Hepatocyte (in vitro differentiated cells): ENCODE measurements at regions not wholly inside any gene's neighbourhood (a gene's known extent, or its start where the extent isn't known, plus 50 kb on each side); places are given as distances from the start of the nearest gene placed in this dataset.

Experiments
- DNase-seq: peaks from one replicate; pipeline ENCODE4 v3.0.0-alpha.2; 2016; ENCODE audit warnings: low spot score
- H2AFZ ChIP-seq: fragments of 200-600 bp; sonication (generic); 2 replicates; pipeline ENCODE4 v1.6.0; 2016; ENCODE audit warnings: antibody characterized with exemption, mild to moderate bottlenecking
- H3K27ac ChIP-seq: fragments of 200-600 bp; sonication (generic); 2 replicates; pipeline ENCODE4 v1.5.1; 2016; ENCODE audit warnings: mild to moderate bottlenecking
- H3K27me3 ChIP-seq: fragments of 200-600 bp; sonication (generic); 2 replicates; pipeline ENCODE4 v1.6.1; 2016
- H3K36me3 ChIP-seq: fragments of 200-600 bp; sonication (generic); replicated peaks from 2 replicates; pipeline ENCODE4 v1.5.1; 2016; ENCODE audit warnings: low read depth; ENCODE audit not compliant: insufficient read depth
- H3K4me1 ChIP-seq: fragments of 200-600 bp; sonication (generic); 2 replicates; pipeline ENCODE4 v1.5.1; 2016; ENCODE audit warnings: mild to moderate bottlenecking, moderate library complexity; ENCODE audit not compliant: insufficient read depth
- H3K4me2 ChIP-seq: fragments of 200-600 bp; sonication (generic); 2 replicates; pipeline ENCODE4 v1.6.0; 2016
- H3K4me3 ChIP-seq: fragments of 200-600 bp; sonication (generic); 2 replicates; pipeline ENCODE4 v1.5.1; 2016; ENCODE audit warnings: mild to moderate bottlenecking
- H3K79me2 ChIP-seq: fragments of 200-600 bp; sonication (generic); 2 replicates; pipeline ENCODE4 v1.6.0; 2017; ENCODE audit warnings: mild to moderate bottlenecking
- H3K9me2 ChIP-seq: fragments of 200-600 bp; sonication (generic); replicated peaks from 2 replicates; pipeline ENCODE4 v1.6.0; 2017; ENCODE audit warnings: mild to moderate bottlenecking; ENCODE audit not compliant: insufficient read depth
- H3K9me3 ChIP-seq: fragments of 200-600 bp; sonication (generic); 2 replicates; pipeline ENCODE4 v1.5.1; 2016; ENCODE audit warnings: low read depth, mild to moderate bottlenecking
- H4K20me1 ChIP-seq: fragments of 200-600 bp; sonication (generic); 2 replicates; pipeline ENCODE4 v1.6.0; 2016; ENCODE audit warnings: mild to moderate bottlenecking; ENCODE audit not compliant: insufficient read depth, poor library complexity, severe bottlenecking
- EZH2 ChIP-seq: fragments of 200-600 bp; sonication (generic); IDR thresholded peaks from 2 replicates; pipeline ENCODE4 v1.6.1; 2016; ENCODE audit warnings: antibody characterized with exemption, mild to moderate bottlenecking, borderline replicate concordance
- EZH2phosphoT487 ChIP-seq: fragments of 200-600 bp; sonication (generic); IDR thresholded peaks from one replicate; pipeline ENCODE4 v1.6.1; 2018; ENCODE audit warnings: antibody characterized with exemption, mild to moderate bottlenecking, low read depth, moderate library complexity; ENCODE audit not compliant: unreplicated experiment, severe bottlenecking
- WGBS: methylation state at CpG from one replicate; pipeline ENCODE4 v1.1.6; 2016; ENCODE audit warnings: low lambda C conversion rate; ENCODE audit errors: missing lambda C conversion rate; 5-methylcytosine and 5-hydroxymethylcytosine counted together
- TF ChIP-seq, protein P1 (sequence below): fragments of 200-600 bp; sonication (generic); IDR thresholded peaks from 2 replicates; pipeline ENCODE4 v1.5.1; 2016; ENCODE audit warnings: antibody characterized with exemption, mild to moderate bottlenecking; ENCODE audit not compliant: poor library complexity

DNA sequence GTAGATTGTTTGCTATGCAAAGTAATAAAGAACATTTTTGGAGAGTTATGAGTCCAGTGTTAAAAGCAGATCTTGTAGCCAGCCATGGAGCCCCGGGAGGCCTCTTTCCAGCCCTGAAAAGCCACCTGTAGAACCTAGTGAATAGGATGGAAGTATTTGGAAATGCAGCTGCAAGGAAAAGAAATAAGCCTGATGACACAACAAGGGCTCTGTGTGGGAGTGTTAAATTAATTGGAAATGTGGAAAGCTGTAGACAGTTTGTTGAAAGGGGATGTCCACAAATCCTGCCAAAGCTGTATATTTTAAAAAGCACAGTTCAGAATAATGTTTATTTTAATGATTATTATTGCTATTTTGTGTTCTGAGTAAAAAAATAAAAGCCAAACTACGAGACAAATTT lies 152.5 kb upstream of the GHR start:
- no peaks in the 10 kb centered on the region for H3K9me2 ChIP-seq
- no peaks in the 10 kb centered on the region for H3K36me3 ChIP-seq
- no peaks in the 10 kb centered on the region for H3K4me1 ChIP-seq
- TF ChIP-seq EZH2phosphoT487 (no peak), EZH2 (no peak)
- TF ChIP-seq, protein P1, sequence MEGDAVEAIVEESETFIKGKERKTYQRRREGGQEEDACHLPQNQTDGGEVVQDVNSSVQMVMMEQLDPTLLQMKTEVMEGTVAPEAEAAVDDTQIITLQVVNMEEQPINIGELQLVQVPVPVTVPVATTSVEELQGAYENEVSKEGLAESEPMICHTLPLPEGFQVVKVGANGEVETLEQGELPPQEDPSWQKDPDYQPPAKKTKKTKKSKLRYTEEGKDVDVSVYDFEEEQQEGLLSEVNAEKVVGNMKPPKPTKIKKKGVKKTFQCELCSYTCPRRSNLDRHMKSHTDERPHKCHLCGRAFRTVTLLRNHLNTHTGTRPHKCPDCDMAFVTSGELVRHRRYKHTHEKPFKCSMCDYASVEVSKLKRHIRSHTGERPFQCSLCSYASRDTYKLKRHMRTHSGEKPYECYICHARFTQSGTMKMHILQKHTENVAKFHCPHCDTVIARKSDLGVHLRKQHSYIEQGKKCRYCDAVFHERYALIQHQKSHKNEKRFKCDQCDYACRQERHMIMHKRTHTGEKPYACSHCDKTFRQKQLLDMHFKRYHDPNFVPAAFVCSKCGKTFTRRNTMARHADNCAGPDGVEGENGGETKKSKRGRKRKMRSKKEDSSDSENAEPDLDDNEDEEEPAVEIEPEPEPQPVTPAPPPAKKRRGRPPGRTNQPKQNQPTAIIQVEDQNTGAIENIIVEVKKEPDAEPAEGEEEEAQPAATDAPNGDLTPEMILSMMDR, result no peak
- no peak overlapping the region for H3K27ac ChIP-seq
- no peak for DNase-seq
- no peaks in the 10 kb centered on the region for H4K20me1 ChIP-seq
- no peak overlapping the region for H3K4me3 ChIP-seq
- WGBS, result 74% methylated on average over 2 of the region's 2 CpGs
- H3K27me3 ChIP-seq, result no peaks in the 10 kb centered on the region
- H3K9me3 ChIP-seq, result no peaks in the 10 kb centered on the region
- H3K79me2 ChIP-seq, result no peaks in the 10 kb centered on the region
- H3K4me2 ChIP-seq, result no peak overlapping the region
- H2AFZ ChIP-seq, result no peak overlapping the region

DNA sequence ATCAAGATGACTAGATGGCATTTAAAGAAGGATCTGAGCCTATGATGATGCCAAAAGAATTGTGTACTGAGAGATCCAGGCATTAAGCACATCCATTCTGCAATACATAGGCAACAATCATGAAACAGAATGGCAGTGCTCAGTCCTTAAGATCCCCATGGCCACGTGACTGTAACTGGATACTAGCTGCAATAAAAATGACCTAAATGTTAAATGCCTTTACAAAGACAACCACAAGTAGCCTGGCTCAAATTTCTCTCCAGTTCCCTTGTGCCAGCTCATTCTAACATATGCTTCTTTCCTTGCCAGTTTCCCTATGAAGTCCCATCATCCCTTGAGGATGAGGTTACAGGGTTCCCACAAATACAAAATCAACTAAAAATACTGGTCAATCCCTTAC lies 148.3 kb upstream of the GHR start:
- Histone ChIP-seq H3K4me2 (no peak overlapping the region), H3K27ac (no peak overlapping the region), H2AFZ (no peak overlapping the region), H3K36me3 (no peaks in the 10 kb centered on the region), H3K9me2 (no peaks in the 10 kb centered on the region), H3K79me2 (no peaks in the 10 kb centered on the region), H3K9me3 (no peaks in the 10 kb centered on the region), H4K20me1 (no peaks in the 10 kb centered on the region), H3K4me3 (no peak overlapping the region), H3K27me3 (no peaks in the 10 kb centered on the region), H3K4me1 (no peaks in the 10 kb centered on the region)
- no peak for DNase-seq
- WGBS, result 30% methylated on average over 1 of the region's 1 CpG
- TF ChIP-seq, protein P1, result no peak

DNA sequence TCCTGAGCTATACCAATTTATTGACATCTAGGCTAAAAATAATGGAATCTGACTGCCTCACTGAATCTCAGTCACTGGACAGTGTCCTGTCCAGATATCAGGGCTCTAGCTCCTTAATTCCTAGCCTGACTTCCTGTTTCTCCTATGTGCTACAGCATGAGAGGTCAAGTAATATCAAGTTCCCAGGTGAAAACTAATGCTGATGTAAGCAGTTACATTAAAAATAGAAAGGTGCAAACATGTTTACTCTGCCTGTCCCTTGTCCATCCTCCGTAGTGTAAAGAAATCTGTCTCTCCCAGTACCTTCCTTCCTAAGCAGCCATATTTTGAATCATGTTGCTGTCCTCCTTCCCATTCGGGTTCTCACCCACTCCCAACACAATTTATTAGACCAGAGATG lies 145.9 kb upstream of the GHR start:
- Histone ChIP-seq H3K27ac (no peak overlapping the region), H3K79me2 (no peaks in the 10 kb centered on the region), H3K4me2 (no peak overlapping the region), H3K4me1 (no peaks in the 10 kb centered on the region), H3K9me2 (no peaks in the 10 kb centered on the region), H3K27me3 (no peaks in the 10 kb centered on the region), H4K20me1 (no peaks in the 10 kb centered on the region), H2AFZ (no peak overlapping the region), H3K9me3 (no peaks in the 10 kb centered on the region), H3K36me3 (no peaks in the 10 kb centered on the region), H3K4me3 (no peak overlapping the region)
- TF ChIP-seq EZH2 (no peak), EZH2phosphoT487 (no peak)
- TF ChIP-seq, protein P1, result no peak
- 85% methylated on average over 2 of the region's 2 CpGs for WGBS
- DNase-seq, result no peak

DNA sequence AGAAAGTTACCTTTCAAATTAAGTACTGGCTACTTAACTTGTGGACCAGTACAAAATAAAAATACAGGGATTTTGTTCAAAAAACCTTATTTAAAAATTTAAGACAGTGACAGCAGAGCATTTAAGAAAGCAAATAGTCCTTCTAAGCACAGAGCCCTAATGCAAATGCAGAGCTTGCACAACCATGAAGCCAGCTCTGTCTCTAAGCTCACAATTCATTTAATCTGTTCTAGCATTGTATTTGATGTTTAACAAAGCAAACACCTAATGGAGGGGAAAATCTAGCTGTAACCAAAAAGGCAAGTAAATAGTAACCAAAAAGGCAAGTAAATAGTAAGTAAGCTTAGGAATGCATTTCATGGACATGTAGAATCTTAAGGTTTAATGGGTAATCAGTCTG lies 138.7 kb upstream of the GHR start:
- Histone ChIP-seq H3K4me2 (no peak overlapping the region), H3K4me1 (no peaks in the 10 kb centered on the region), H3K27ac (no peak overlapping the region), H2AFZ (no peak overlapping the region), H3K9me2 (no peaks in the 10 kb centered on the region), H3K79me2 (no peaks in the 10 kb centered on the region), H4K20me1 (no peaks in the 10 kb centered on the region), H3K27me3 (no peaks in the 10 kb centered on the region), H3K4me3 (no peak overlapping the region), H3K9me3 (no peaks in the 10 kb centered on the region), H3K36me3 (no peaks in the 10 kb centered on the region)
- no peak for DNase-seq
- TF ChIP-seq EZH2phosphoT487 (no peak), EZH2 (no peak)
- TF ChIP-seq, protein P1, result no peak
